Esophagus squamous epithelium (tissue), 5 donors: ENCODE measurements at regions not wholly inside any gene's neighbourhood (a gene's known extent, or its start where the extent isn't known, plus 50 kb on each side); places are given as distances from the start of the nearest gene placed in this dataset.
"Not testable (repeated sequence)": the region's sequence is repeated elsewhere in the genome, so short reads cannot be mapped to it uniquely, and the experiment has no call there.

ENCODE experiments used
- DNase-seq: peaks from one replicate; lab custom pipeline; 2025; lab: John Stamatoyannopoulos, UW
- H3K27ac ChIP-seq, 4 donors: fragments of 200-600 bp; sonication (generic); one replicate each; pipeline ENCODE4 v1.5.1; 2016 to 2019; ENCODE audit warnings: mild to moderate bottlenecking in 1 of 4
- H3K27me3 ChIP-seq, 4 donors: fragments of 200-600 bp; sonication (generic); 1 replicate in 3 of 4; 2 replicates in 1 of 4; pipeline versions ENCODE4 v1.5.1 to v1.6.0; 2017 to 2021; ENCODE audit warnings: antibody characterized with exemption in 1 of 4
- H3K36me3 ChIP-seq, 3 donors: fragments of 200-600 bp; sonication (generic); one replicate each; pipeline ENCODE4 v1.5.1; 2016 to 2019
- H3K4me1 ChIP-seq, 3 donors: fragments of 200-600 bp; sonication (generic); one replicate each; pipeline ENCODE4 v1.5.1; 2017 to 2019
- H3K4me3 ChIP-seq, 4 donors: fragments of 200-600 bp; sonication (generic); 1 replicate in 3 of 4; 2 replicates in 1 of 4; pipeline ENCODE4 v1.5.1; 2016 to 2019; ENCODE audit warnings: mild to moderate bottlenecking in 2 of 4, moderate library complexity in 1 of 4
- H3K9me3 ChIP-seq, 3 donors: fragments of 200-600 bp; sonication (generic); one replicate each; pipeline ENCODE4 v1.5.1; 2016 to 2019
- CTCF ChIP-seq, 6 experiments: fragments of 450-650 bp in 4 of 6; fragments of 200-600 bp in 2 of 6; sonication (generic) in 2 of 6; IDR thresholded peaks; one replicate each; pipeline ENCODE4 v1.5.1; 2016 to 2019; ENCODE audit warnings: antibody characterized with exemption in 6 of 6, mild to moderate bottlenecking in 4 of 6, moderate library complexity in 4 of 6
- POLR2A ChIP-seq, 4 donors: fragments of 450-650 bp; IDR thresholded peaks; one replicate each; pipeline ENCODE4 v1.6.1; 2017; ENCODE audit warnings: antibody characterized with exemption in 4 of 4, mild to moderate bottlenecking in 4 of 4, moderate library complexity in 3 of 4
- WGBS, 2 donors: methylation state at CpG; one replicate each; pipeline ENCODE4 v1.1.5; 2018; 5-methylcytosine and 5-hydroxymethylcytosine counted together
- intact Hi-C: fragments of 100-400 bp; cut with DNase I; formaldehyde crosslinking; loops from one replicate; pipeline ENCODE4 v1.15.0; 2022
- donor health status: DM: yes; HTN: yes; CAD: no.

GRCh38 chr13:78499802-78500201 lies 103.5 kb downstream of the POU4F1 start:
- Histone ChIP-seq H3K27me3 (no peaks in the 10 kb centered on the region), H3K36me3 (no peaks in the 10 kb centered on the region), H3K9me3 (no peaks in the 10 kb centered on the region), H3K4me3 (no peak overlapping the region), H3K27ac (no peak overlapping the region), H3K4me1 (no peaks in the 10 kb centered on the region)
- TF ChIP-seq POLR2A (IDR thresholded peaks at IDR 0.05) (no peak), CTCF (IDR thresholded peaks at IDR 0.05) (no peak)
- intact Hi-C loops, result no loop called here
- 54 to 60% methylated on average over 4 of the region's 4 CpGs for WGBS, 2 donors
- no peak for DNase-seq

- no peaks in the 10 kb centered on the region for H3K4me1 ChIP-seq
- no peak overlapping the region for H3K4me3 ChIP-seq
- H3K27ac ChIP-seq, result no peak overlapping the region
- WGBS, 2 donors, result 56 to 62% methylated on average over 7 to 8 of the region's 8 CpGs
- no peaks in the 10 kb centered on the region for H3K9me3 ChIP-seq
- no peaks in the 10 kb centered on the region for H3K27me3 ChIP-seq
- no peaks in the 10 kb centered on the region for H3K36me3 ChIP-seq
- intact Hi-C loops, result no loop called here
- DNase-seq, result no peak
- TF ChIP-seq POLR2A (IDR thresholded peaks at IDR 0.05) (no peak), CTCF (IDR thresholded peaks at IDR 0.05) (no peak)
These were observed 105.5 kb downstream of the POU4F1 start for GRCh38 chr13:78497702-78498355.

GRCh38 chr13:78491978-78492377 lies 111.4 kb downstream of the POU4F1 start:
- no peak for DNase-seq
- TF ChIP-seq POLR2A (IDR thresholded peaks at IDR 0.05), result no peak
- TF ChIP-seq CTCF (IDR thresholded peaks at IDR 0.05), result no peak
- H3K27ac ChIP-seq, result no peak overlapping the region
- intact Hi-C loops, result no loop called here
- no peak overlapping the region for H3K4me3 ChIP-seq
- H3K9me3 ChIP-seq, result peaks cover 0 to 5% (median 0%) of the 10 kb centered on the region in 3 donors
- H3K4me1 ChIP-seq, result no peaks in the 10 kb centered on the region
- no peaks in the 10 kb centered on the region for H3K36me3 ChIP-seq
- H3K27me3 ChIP-seq, result no peaks in the 10 kb centered on the region

GRCh38 chr13:78490225-78490624 lies 113.1 kb downstream of the POU4F1 start:
- intact Hi-C loops, H3K9me3 ChIP-seq, DNase-seq, H3K27ac ChIP-seq, H3K4me1 ChIP-seq, H3K27me3 ChIP-seq, H3K36me3 ChIP-seq, H3K4me3 ChIP-seq: not testable (repeated sequence)
- 71 to 72% methylated on average over 7 of the region's 7 CpGs for WGBS, 2 donors

- WGBS, 2 donors, result 67 to 69% methylated on average over 1 of the region's 1 CpG
- TF ChIP-seq POLR2A (IDR thresholded peaks at IDR 0.05), result no peak
- TF ChIP-seq CTCF (IDR thresholded peaks at IDR 0.05), result no peak
- DNase-seq, result no peak
- Histone ChIP-seq H3K36me3 (no peaks in the 10 kb centered on the region), H3K4me3 (no peak overlapping the region), H3K9me3 (peaks cover 0 to 5% (median 0%) of the 10 kb centered on the region in 3 donors), H3K4me1 (no peaks in the 10 kb centered on the region), H3K27ac (no peak overlapping the region), H3K27me3 (no peaks in the 10 kb centered on the region)
- intact Hi-C loops, result no loop called here
These were observed 115.6 kb downstream of the POU4F1 start for GRCh38 chr13:78487707-78488106.

- Histone ChIP-seq H3K9me3 (no peaks in the 10 kb centered on the region), H3K4me3 (no peak overlapping the region), H3K27me3 (no peaks in the 10 kb centered on the region), H3K27ac (no peak overlapping the region), H3K4me1 (no peaks in the 10 kb centered on the region), H3K36me3 (no peaks in the 10 kb centered on the region)
- TF ChIP-seq CTCF (IDR thresholded peaks at IDR 0.05), result no peak
- no peak for TF ChIP-seq POLR2A (IDR thresholded peaks at IDR 0.05)
- no peak for DNase-seq
- intact Hi-C loops, result no loop called here
- whole genome bisulfite sequencing, 2 donors, result 61 to 65% methylated on average over 3 of the region's 3 CpGs
These were observed 117.5 kb downstream of the POU4F1 start for GRCh38 chr13:78485803-78486202.
